ENCODE measurements at regions not wholly inside any gene's neighbourhood (a gene's known extent, or its start where the extent isn't known, plus 50 kb on each side); places are given as distances from the start of the nearest gene placed in this dataset.

- H3K36me3 ChIP-seq (ENCODE audit: control insufficient read depth in 2 of 2, extremely low read depth in 1 of 2, insufficient read depth in 2 of 2, low read length in 2 of 2), result no peaks in the 10 kb centered on the region
- no peaks in the 10 kb centered on the region for H3K79me2 ChIP-seq (ENCODE audit: control insufficient read depth, insufficient read depth, low read length)
- H3K9ac ChIP-seq (replicated peaks; ENCODE audit: extremely low read depth, insufficient read depth, low read length), result no peak overlapping the region
- H3K27me3 ChIP-seq (ENCODE audit: control insufficient read depth in 2 of 2, insufficient read depth in 2 of 2, low read length in 2 of 2), result no peaks in the 10 kb centered on the region
- H3K4me3 ChIP-seq (replicated peaks in 1 of 3; ENCODE audit: insufficient read depth in 1 of 3, low read depth in 1 of 3, low read length in 3 of 3), result no peak overlapping the region
- no peaks in the 10 kb centered on the region for H3K4me1 ChIP-seq (ENCODE audit: control insufficient read depth, extremely low read depth, insufficient read depth, low read length)
- DNase-seq (ENCODE audit: low read depth, low spot score) (no peak), FAIRE-seq (no peak)
- ChIA-PET CTCF (interaction anchor here (0.9 kb wide), 1 partner anchor 147 kb away, joined by 3 read pairs; no protein-coding TSS in a partner anchor), POLR2A (no interaction called here)
- no peak overlapping the region for H2AFZ ChIP-seq (ENCODE audit: low read depth, low read length)
- TF ChIP-seq POLR2AphosphoS5 (IDR thresholded peaks at IDR 0.05; ENCODE audit: insufficient read depth, low read depth, low read length), result no peak
- TF ChIP-seq FOS (IDR thresholded peaks at IDR 0.05; ENCODE audit: borderline replicate concordance, insufficient read depth, low read length), result no peak
- TF ChIP-seq JUN (IDR thresholded peaks at IDR 0.05; ENCODE audit: borderline replicate concordance, insufficient read depth, insufficient read length, low read depth), result no peak
- TF ChIP-seq POLR2A (IDR thresholded peaks at IDR 0.05; ENCODE audit: low read depth, low read length), result no peak
- TF ChIP-seq MYC (IDR thresholded peaks at IDR 0.05; ENCODE audit: low read depth, low read length), result no peak
- TF ChIP-seq GATA2 (IDR thresholded peaks at IDR 0.05; ENCODE audit: insufficient read depth, insufficient read length, low read depth, low read length), result no peak
- H3K9me1 ChIP-seq (replicated peaks; ENCODE audit: control insufficient read depth, extremely low read depth, insufficient read depth, low read length), result no peaks in the 10 kb centered on the region
- no peak overlapping the region for H3K27ac ChIP-seq (ENCODE audit: insufficient read depth, low read depth, low read length)
- dilution Hi-C loops (cut with MboI; ENCODE audit: extremely low pct_ligation_motif_present, low sequenced_read_pairs), result no loop called here
- H4K20me1 ChIP-seq (replicated peaks; ENCODE audit: control insufficient read depth, extremely low read depth, insufficient read depth, low read length), result no peaks in the 10 kb centered on the region
- intact Hi-C loops (cut with micrococcal nuclease), result loop anchor here (10.0 kb wide), 1 partner anchor 124 kb away; no protein-coding TSS in a partner anchor
- BruUV-seq (replicated peaks), result no TSS peak
- no peak overlapping the region for H3K4me2 ChIP-seq (ENCODE audit: insufficient read depth, low read length)
- no peaks in the 10 kb centered on the region for H3K9me3 ChIP-seq (replicated peaks; ENCODE audit: control insufficient read depth, insufficient read depth, low read length)
These were observed 482.6 kb downstream of the RFC3 start for GRCh38 chr13:34300559-34300958.

- no peak for FAIRE-seq
- Histone ChIP-seq H3K9ac (replicated peaks; ENCODE audit: extremely low read depth, insufficient read depth, low read length) (no peak overlapping the region), H3K36me3 (ENCODE audit: control insufficient read depth in 2 of 2, extremely low read depth in 1 of 2, insufficient read depth in 2 of 2, low read length in 2 of 2) (no peaks in the 10 kb centered on the region), H3K27me3 (ENCODE audit: control insufficient read depth in 2 of 2, insufficient read depth in 2 of 2, low read length in 2 of 2) (no peaks in the 10 kb centered on the region), H3K79me2 (ENCODE audit: control insufficient read depth, insufficient read depth, low read length) (no peaks in the 10 kb centered on the region), H4K20me1 (replicated peaks; ENCODE audit: control insufficient read depth, extremely low read depth, insufficient read depth, low read length) (no peaks in the 10 kb centered on the region), H3K9me3 (replicated peaks; ENCODE audit: control insufficient read depth, insufficient read depth, low read length) (no peaks in the 10 kb centered on the region), H3K27ac (ENCODE audit: insufficient read depth, low read depth, low read length) (no peak overlapping the region), H3K4me3 (replicated peaks in 1 of 3; ENCODE audit: insufficient read depth in 1 of 3, low read depth in 1 of 3, low read length in 3 of 3) (no peak overlapping the region), H3K4me2 (ENCODE audit: insufficient read depth, low read length) (no peak overlapping the region), H3K4me1 (ENCODE audit: control insufficient read depth, extremely low read depth, insufficient read depth, low read length) (no peaks in the 10 kb centered on the region), H3K9me1 (replicated peaks; ENCODE audit: control insufficient read depth, extremely low read depth, insufficient read depth, low read length) (no peaks in the 10 kb centered on the region), H2AFZ (ENCODE audit: low read depth, low read length) (no peak overlapping the region)
- intact Hi-C loops (cut with micrococcal nuclease), result loop anchor here (10.0 kb wide), 1 partner anchor 122 kb away; no protein-coding TSS in a partner anchor
- dilution Hi-C loops (cut with MboI; ENCODE audit: extremely low pct_ligation_motif_present, low sequenced_read_pairs), result no loop called here
- POLR2A ChIA-PET, result no interaction called here
- no TSS peak for BruUV-seq (replicated peaks)
- TF ChIP-seq FOS (IDR thresholded peaks at IDR 0.05; ENCODE audit: borderline replicate concordance, insufficient read depth, low read length), result no peak
- no peak for TF ChIP-seq POLR2AphosphoS5 (IDR thresholded peaks at IDR 0.05; ENCODE audit: insufficient read depth, low read depth, low read length)
- TF ChIP-seq CTCF (IDR thresholded peaks at IDR 0.05; ENCODE audit: extremely low read depth in 1 of 2, insufficient read depth in 1 of 2, low read depth in 1 of 2, low read length in 2 of 2), result no peak
- no peak for TF ChIP-seq MYC (IDR thresholded peaks at IDR 0.05; ENCODE audit: low read depth, low read length)
- TF ChIP-seq EZH2 (IDR thresholded peaks at IDR 0.05; ENCODE audit: borderline replicate concordance, low read depth, low read length, severe bottlenecking), result no peak
- TF ChIP-seq JUN (IDR thresholded peaks at IDR 0.05; ENCODE audit: borderline replicate concordance, insufficient read depth, insufficient read length, low read depth), result no peak
- TF ChIP-seq POLR2A (IDR thresholded peaks at IDR 0.05; ENCODE audit: low read depth, low read length), result no peak
- TF ChIP-seq, protein P1, sequence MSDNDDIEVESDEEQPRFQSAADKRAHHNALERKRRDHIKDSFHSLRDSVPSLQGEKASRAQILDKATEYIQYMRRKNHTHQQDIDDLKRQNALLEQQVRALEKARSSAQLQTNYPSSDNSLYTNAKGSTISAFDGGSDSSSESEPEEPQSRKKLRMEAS (IDR thresholded peaks at IDR 0.05; ENCODE audit: insufficient read depth, insufficient read length), result no peak
- no peak for TF ChIP-seq GATA2 (IDR thresholded peaks at IDR 0.05; ENCODE audit: insufficient read depth, insufficient read length, low read depth, low read length)
- CTCF ChIA-PET, result no interaction called here
- DNase-seq (ENCODE audit: low read depth, low spot score), result no peak
These were observed 484.6 kb downstream of the RFC3 start for GRCh38 chr13:34302596-34302995.
